RKO (cell line): ENCODE measurements at regions not wholly inside any gene's neighbourhood (a gene's known extent, or its start where the extent isn't known, plus 50 kb on each side); places are given as distances from the start of the nearest gene placed in this dataset.

Experiments used
- DNase-seq: peaks from one replicate; pipeline ENCODE4 v3.0.0-alpha.2; 2016; ENCODE audit warnings: low spot score

DNA sequence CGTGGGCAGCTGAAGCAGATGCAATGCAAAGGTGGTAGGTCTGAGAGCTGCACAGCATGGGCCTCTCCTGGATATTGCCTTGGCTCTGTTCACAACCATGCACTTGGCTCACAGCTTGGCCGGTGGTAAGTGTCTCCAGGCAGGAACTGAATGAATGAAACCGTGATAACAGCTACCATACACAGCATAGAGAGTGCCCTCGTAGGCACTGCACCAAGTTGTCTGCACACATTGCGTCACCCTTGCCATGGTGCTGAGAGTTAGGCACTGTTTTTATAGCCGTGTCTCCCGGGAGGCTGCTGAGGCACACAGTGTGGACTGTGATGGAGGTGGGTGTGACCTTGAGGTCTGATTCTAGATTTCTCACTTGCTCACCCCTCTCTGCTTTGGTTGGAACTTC, 157.6 kb upstream of the VASH1 start:
- DNase-seq, result no peak

DNA sequence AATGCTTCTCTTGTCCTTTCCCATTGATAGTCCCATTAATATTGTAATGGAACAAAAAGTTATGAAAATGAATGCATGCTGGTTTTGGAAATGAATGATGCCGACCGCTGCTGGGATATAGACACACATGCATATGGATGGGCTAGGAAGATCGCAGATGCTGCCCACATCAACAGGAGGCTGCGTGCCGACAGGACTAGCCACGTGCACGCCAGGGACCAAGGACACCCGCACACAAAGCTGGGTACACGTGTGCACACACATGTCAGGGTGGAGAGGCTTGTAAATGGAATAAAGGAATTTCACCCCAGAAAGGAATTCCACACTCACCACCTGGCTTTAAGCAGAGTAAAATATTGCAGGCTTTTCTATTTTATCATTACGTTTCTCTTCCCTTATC, 153.8 kb upstream of the VASH1 start:
- no peak for DNase-seq

GRCh38 chr14:76612654-76613053, 148.6 kb upstream of the VASH1 start:
- DNase-seq, result no peak

- DNase-seq, result no peak
Observed at GRCh38 chr14:76613616-76614015, 147.7 kb upstream of the VASH1 start.

DNA sequence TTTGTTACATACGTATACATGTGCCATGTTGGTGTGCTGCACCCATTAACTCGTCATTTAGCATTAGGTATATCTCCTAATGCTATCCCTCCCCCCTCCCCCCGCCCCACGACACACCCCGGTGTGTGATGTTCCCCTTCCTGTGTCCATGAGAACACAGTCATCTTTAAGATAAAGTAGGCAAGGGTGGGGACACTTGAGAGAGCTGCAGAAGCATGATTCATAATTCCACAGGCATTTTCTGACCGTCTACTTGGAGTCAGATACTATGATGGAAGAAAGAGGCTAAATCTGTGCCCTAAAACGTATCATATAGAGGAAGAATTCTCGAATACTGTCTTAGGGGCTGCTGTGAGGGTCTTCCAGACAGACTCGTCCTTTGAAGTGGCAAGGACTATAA, 145.9 kb upstream of the VASH1 start:
- no peak for DNase-seq

GRCh38 chr14:76617440-76617839, 143.8 kb upstream of the VASH1 start:
- no peak for DNase-seq

DNA sequence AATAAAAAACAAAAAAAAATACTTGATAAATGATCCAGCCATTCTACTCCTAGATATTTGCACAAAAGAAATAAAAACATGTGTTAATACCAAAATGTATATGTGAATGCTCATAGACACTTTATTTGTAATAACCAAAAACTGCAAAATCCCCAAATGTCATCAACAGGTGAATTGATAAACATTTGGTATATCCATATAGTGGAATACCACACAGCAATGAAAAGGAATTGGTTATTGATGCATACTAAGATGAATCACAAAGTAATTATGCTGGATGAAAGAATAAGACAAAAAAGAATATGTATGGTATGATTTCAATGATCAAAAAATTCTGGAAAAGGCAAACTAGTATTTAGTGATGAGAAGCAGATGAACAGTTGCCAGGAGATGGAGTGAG, 124.7 kb upstream of the VASH1 start:
- no peak for DNase-seq

DNA sequence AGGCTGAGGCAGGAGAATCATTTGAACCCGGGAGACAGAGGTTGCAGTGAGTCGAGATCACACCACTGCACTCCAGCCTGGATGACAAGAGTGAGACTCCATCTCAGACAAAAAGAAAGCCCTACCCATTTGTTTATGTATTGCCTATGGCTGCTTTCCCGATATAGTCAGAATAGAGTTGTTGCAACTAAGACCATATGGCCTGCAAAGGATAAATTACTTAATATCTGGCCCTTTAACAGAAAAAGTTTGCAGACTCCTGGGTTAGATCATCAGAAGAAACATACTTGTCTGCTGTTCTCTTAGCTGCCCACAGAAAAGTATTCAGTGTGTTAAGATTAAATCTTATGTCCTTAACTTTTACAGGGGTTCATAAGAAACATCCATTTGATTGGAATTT, 122.4 kb upstream of the VASH1 start:
- DNase-seq, result no peak

DNA sequence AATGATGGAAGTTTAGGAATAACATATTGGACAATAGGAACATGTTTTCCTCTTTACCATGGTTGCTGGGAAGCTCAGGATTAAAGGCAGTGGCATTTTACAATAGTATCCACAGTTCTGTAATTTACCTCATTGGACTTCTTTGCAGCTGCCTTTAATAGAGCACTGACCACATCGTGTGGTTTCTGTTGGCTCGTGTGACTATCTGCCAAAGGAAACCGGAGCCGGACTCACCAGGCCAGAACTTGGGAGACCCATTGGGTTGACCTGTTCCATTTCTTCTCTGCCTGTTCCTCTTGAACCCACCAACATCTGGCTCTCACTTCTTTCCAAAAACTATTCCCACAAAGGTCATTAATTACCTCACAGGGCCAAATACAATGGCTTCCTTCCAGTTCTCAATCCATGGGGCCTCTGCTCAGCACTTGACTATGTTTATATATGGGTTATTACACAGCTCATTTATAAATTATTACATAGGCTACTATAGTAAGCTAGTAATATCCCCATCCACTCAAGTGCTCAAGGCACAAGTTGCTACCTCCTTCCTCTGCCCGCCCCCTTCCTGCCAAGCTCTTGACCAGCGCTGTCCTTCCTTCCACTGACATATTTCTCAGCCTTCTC, 121.5 kb upstream of the VASH1 start:
- DNase-seq, result no peak

DNA sequence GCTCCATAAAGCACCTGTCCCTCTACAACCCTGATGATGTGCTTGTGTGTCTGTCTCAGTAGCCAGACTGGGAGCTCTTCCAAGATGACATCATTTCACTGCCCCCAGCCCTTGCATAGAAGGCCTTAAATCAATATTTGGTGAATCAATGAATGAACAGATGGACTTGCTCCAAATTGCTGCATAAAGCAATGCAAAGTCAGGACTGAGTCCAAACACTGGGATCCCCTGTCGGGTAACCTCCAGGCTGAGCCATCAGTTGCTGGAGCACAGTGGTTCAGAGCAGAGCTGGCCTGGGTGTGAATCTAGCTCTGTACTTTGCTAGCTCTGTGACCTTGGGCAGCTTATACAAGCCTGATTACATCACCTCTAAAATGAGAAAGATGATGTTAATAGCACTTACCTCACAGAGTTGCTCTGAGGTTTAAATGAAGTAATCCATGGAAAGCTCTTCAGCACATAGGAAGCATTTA, 120.3 kb upstream of the VASH1 start:
- no peak for DNase-seq

- DNase-seq, result no peak
Observed at GRCh38 chr14:76641541-76641940, 119.7 kb upstream of the VASH1 start.

GRCh38 chr14:76643887-76644286, 117.4 kb upstream of the VASH1 start:
- DNase-seq, result no peak

- DNase-seq, result peak; percentile 40
Observed at GRCh38 chr14:76644855-76645518, 116.3 kb upstream of the VASH1 start.

- peak; percentile 73 for DNase-seq
Observed at GRCh38 chr14:76647697-76648298, 113.5 kb upstream of the VASH1 start.

DNA sequence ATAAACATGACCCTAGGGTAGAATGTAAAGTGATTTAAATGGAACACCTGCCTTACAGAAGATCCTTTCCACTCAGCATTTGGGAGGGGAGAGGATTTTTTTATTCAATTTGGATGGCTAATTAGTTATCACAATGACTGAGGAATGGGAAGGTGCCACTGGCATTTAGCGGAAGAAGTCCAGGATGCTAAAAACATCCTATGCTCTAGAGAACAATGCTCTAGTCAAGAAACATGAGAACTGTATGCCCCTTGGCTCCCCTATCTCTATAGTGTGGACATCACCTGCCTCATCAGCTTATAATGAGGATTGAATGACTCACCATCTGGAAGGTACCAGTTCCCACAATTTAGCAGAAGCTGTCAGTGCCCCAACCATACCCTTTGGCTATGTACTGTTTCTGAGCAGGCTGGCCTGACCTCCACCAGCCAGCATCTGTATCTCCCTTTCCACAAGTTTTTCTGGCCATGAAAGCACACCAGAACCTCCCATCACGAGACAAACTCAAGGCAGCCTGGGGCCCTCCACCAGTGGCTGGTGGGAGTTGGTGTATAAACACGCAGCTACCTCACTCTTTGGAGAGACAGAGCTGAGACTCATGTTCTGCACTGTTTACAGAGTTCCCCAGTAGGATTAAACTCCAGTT, 109.7 kb upstream of the VASH1 start:
- no peak for DNase-seq

DNA sequence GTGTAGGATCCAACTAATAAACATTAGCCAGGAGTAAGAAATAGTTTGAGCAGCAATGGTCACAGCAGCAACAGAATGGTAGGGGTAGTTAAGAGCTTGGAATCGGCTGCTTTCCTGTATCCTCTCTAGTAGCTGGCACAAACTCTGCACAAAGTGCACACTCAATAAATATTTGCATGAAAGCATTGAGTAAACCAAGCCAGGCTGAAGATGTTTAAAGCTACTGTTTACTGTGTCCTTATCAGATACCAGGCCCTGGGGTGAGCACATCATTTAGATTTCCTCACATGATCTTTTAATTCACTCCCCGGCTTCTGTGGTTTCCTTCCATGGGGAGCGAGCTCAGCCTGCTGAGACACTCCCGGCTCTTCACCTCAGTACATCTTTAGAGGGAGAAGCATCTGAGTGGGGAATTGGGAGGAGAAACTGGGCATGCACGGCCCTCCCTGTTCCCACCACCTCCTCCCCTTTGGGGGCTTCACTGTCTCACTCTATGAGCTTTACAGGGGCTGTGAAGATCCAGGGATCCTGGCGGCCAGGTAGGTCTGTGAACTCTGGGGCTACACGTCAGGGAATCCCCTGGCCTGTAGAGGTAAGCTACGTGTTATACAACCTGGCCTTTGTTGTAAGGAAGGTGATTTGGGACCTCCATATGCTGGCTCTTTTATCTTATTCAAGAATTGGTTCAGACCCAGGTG, 107.2 kb upstream of the VASH1 start:
- DNase-seq, result no peak

DNA sequence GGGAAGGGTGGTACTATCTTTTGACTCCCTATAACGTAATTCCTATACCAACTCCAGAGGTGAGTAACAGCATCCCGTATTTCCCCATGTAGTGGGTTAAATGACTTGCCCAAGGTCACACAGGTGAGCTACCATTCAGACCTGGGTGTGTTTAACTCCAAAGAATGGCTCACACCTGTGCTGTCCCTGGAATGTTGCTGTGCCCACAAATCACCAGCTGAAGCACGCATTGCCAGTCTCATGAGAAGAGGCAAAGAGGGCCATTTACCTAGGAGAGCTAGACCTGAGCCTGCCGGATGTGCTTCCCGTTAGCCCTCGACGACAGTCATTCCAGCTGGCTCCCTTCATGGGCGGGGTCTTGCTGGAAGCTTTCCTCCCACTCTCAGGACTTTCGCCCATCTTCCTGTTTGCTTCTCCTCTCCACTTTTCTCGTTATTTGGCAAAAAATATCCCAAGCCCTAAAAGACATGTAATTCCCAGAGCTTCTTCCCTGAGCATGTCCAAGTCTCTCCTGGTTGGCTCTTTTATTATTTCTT, 106.6 kb upstream of the VASH1 start:
- no peak for DNase-seq

DNA sequence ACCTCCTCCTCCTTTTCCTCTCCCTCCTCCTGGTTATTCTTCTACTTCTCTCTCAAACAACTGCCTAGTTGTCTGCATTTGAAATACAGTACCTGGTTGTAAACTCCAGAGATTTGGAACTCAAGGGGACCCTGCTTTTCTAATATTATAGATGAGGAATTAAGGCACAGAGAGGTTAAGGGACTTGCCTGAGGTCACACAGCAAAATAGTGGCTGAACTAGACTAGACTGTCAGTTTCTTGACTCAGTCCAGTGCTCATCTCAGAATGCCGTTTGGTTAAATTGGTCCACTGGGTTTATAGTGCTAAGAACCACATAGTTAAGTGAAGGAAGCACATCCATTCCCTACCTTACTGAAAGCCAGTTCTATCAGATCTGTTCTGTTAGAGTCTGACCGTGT, 105.9 kb upstream of the VASH1 start:
- DNase-seq, result no peak

- DNase-seq, result no peak
Observed at GRCh38 chr14:76656592-76656991, 104.7 kb upstream of the VASH1 start.

DNA sequence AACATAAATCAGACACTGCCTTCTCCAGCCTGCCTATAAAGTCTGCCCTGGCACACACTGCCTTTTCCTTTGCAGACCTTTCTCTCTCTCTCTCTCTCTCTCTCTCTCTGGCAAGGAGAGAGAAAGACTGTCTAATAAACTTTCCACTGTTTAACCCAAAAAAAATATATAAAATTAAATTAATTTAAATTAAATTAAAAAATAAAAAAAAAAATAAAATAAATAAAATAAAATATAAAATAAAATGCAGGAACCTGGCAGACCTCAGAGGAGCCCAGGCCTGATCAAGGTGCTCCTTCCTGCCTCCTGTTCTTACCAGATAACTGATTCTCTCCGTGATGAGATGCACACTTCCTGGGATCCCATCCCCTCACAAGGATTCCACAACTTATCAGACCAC, 103.9 kb upstream of the VASH1 start:
- no peak for DNase-seq

DNA sequence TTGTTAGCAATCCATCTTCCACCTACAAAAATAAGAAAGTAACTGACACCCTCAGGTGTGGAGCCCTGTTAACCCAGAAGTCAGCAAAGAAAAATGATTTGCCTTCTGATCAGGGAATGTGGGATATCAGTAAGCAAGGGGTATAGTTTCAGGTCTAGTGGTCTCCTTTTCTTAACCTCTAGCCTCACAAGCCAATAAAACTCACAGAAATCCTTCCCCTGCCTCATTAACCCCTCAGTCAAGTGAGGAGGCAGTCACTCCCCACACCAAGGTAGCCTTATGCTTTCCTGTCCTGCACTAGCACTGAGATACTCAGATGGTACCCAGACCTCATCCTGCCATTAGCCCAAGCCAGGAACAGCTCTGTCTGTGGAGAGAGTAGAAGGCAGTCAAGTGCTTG, 103.4 kb upstream of the VASH1 start:
- DNase-seq, result no peak

GRCh38 chr14:76662580-76662979, 98.7 kb upstream of the VASH1 start:
- no peak for DNase-seq
